ENCODE measurements at regions not wholly inside any gene's neighbourhood (a gene's known extent, or its start where the extent isn't known, plus 50 kb on each side); places are given as distances from the start of the nearest gene placed in this dataset.

- DNase-seq = no peak
These were observed 118.9 kb upstream of the NRP1 start for GRCh38 chr10:33453081-33454025.

GRCh38 chr10:33448421-33449140 lies 114.1 kb upstream of the NRP1 start:
- DNase-seq = no peak

GRCh38 chr10:33441561-33441960 lies 107.1 kb upstream of the NRP1 start:
- no peak for DNase-seq

GRCh38 chr10:33434933-33435332 lies 100.5 kb upstream of the NRP1 start:
- DNase-seq = no peak

- no peak for DNase-seq
These were observed 94.2 kb upstream of the NRP1 start for GRCh38 chr10:33428682-33429081.

- no peak for DNase-seq
These were observed 88.7 kb upstream of the NRP1 start for GRCh38 chr10:33423154-33423529.

- no peak for DNase-seq
These were observed 88.1 kb upstream of the NRP1 start for GRCh38 chr10:33422471-33423153.

GRCh38 chr10:33421789-33422462 lies 87.5 kb upstream of the NRP1 start:
- DNase-seq = no peak

GRCh38 chr10:33419311-33419710 lies 84.8 kb upstream of the NRP1 start:
- no peak for DNase-seq

GRCh38 chr10:33418301-33418700 lies 83.8 kb upstream of the NRP1 start:
- DNase-seq = no peak

- no peak for DNase-seq
These were observed 82.2 kb upstream of the NRP1 start for GRCh38 chr10:33416691-33417090.

- DNase-seq = no peak
These were observed 81.7 kb upstream of the NRP1 start for GRCh38 chr10:33416209-33416608.

- no peak for DNase-seq
These were observed 80.4 kb upstream of the NRP1 start for GRCh38 chr10:33414841-33415240.

GRCh38 chr10:33412653-33413361 lies 78.3 kb upstream of the NRP1 start:
- DNase-seq = no peak

GRCh38 chr10:33412241-33412640 lies 77.8 kb upstream of the NRP1 start:
- no peak for DNase-seq

GRCh38 chr10:33410860-33411234 lies 76.4 kb upstream of the NRP1 start:
- DNase-seq = no peak

- DNase-seq = no peak
These were observed 75.8 kb upstream of the NRP1 start for GRCh38 chr10:33410096-33410859.

- DNase-seq = no peak
These were observed 72.1 kb upstream of the NRP1 start for GRCh38 chr10:33406596-33406995.

GRCh38 chr10:33402220-33403073 lies 68.0 kb upstream of the NRP1 start:
- no peak for DNase-seq

GRCh38 chr10:33401300-33401699 lies 66.8 kb upstream of the NRP1 start:
- DNase-seq = no peak

GRCh38 chr10:33398796-33399195 lies 64.3 kb upstream of the NRP1 start:
- DNase-seq = no peak
